GM23248 (cell line): ENCODE measurements at regions not wholly inside any gene's neighbourhood (a gene's known extent, or its start where the extent isn't known, plus 50 kb on each side); places are given as distances from the start of the nearest gene placed in this dataset.

Source experiments
- DNase-seq: peaks from one replicate; pipeline ENCODE4 v3.0.0-alpha.2; 2015
- H2AFZ ChIP-seq: fragments of 200-600 bp; sonication (generic); 2 replicates; pipeline ENCODE4 v1.6.1; 2016; ENCODE audit warnings: antibody characterized with exemption
- H3F3A ChIP-seq: fragments of 200-600 bp; sonication (generic); 2 replicates; pipeline ENCODE4 v1.6.1; 2016; ENCODE audit warnings: mild to moderate bottlenecking, antibody characterized with exemption, mixed run types; ENCODE audit not compliant: insufficient read depth
- H3K27ac ChIP-seq: fragments of 200-600 bp; sonication (generic); 2 replicates; pipeline ENCODE4 v1.5.1; 2016; ENCODE audit warnings: mild to moderate bottlenecking
- H3K27me3 ChIP-seq: fragments of 200-600 bp; sonication (generic); replicated peaks from 2 replicates; pipeline ENCODE4 v1.6.1; 2016; ENCODE audit warnings: mild to moderate bottlenecking; ENCODE audit not compliant: insufficient read depth
- H3K36me3 ChIP-seq: fragments of 200-600 bp; sonication (generic); 2 replicates; pipeline ENCODE4 v1.6.1; 2016; ENCODE audit warnings: low read depth, mild to moderate bottlenecking
- H3K4me1 ChIP-seq: fragments of 200-600 bp; sonication (generic); 2 replicates; pipeline ENCODE4 v1.6.1; 2016; ENCODE audit warnings: mild to moderate bottlenecking; ENCODE audit not compliant: insufficient read depth
- H3K4me2 ChIP-seq: fragments of 200-600 bp; sonication (generic); one replicate; pipeline ENCODE4 v1.6.1; 2016; ENCODE audit warnings: mild to moderate bottlenecking; ENCODE audit not compliant: unreplicated experiment
- H3K4me3 ChIP-seq: fragments of 200-600 bp; sonication (generic); 2 replicates; pipeline ENCODE4 v1.5.1; 2016; ENCODE audit warnings: mild to moderate bottlenecking
- H3K79me2 ChIP-seq: fragments of 200-600 bp; sonication (generic); 2 replicates; pipeline ENCODE4 v1.6.1; 2016; ENCODE audit warnings: mild to moderate bottlenecking; ENCODE audit not compliant: insufficient read depth
- H3K9ac ChIP-seq: fragments of 200-600 bp; sonication (generic); 2 replicates; pipeline ENCODE4 v1.6.1; 2016; ENCODE audit warnings: mild to moderate bottlenecking
- H3K9me2 ChIP-seq: fragments of 200-600 bp; sonication (generic); 2 replicates; pipeline ENCODE4 v1.6.1; 2016; ENCODE audit warnings: mixed run types, mild to moderate bottlenecking, moderate library complexity; ENCODE audit not compliant: insufficient read depth
- H3K9me3 ChIP-seq: fragments of 200-600 bp; sonication (generic); one replicate; pipeline ENCODE4 v1.6.1; 2017; ENCODE audit warnings: low read depth
- H4K20me1 ChIP-seq: fragments of 200-600 bp; sonication (generic); 2 replicates; pipeline ENCODE4 v1.6.0; 2016; ENCODE audit not compliant: insufficient read depth
- EZH2 ChIP-seq: fragments of 200-600 bp; sonication (generic); IDR thresholded peaks from 2 replicates; pipeline ENCODE4 v1.6.1; 2018; ENCODE audit warnings: antibody characterized with exemption, mild to moderate bottlenecking; ENCODE audit not compliant: insufficient read depth, poor library complexity, severe bottlenecking
- EZH2phosphoT487 ChIP-seq: fragments of 200-600 bp; sonication (generic); IDR thresholded peaks from 2 replicates; pipeline ENCODE4 v1.6.1; 2018; ENCODE audit warnings: antibody characterized with exemption, moderate library complexity, mild to moderate bottlenecking, low read depth; ENCODE audit not compliant: insufficient read depth
- WGBS, 2 experiments: methylation state at CpG; one replicate each; pipeline ENCODE4 v1.1.6; 2015 to 2017; ENCODE audit warnings: low lambda C conversion rate in 2 of 2, low coverage in 1 of 2; ENCODE audit errors: missing lambda C conversion rate in 2 of 2; 5-methylcytosine and 5-hydroxymethylcytosine counted together
- in situ Hi-C: fragments of 300-500 bp; cut with MboI; formaldehyde crosslinking; loops from 2 replicates; pipeline ENCODE4 v1.15.0; 2020

- Histone ChIP-seq H3K27me3 (no peaks in the 10 kb centered on the region; the same call in 1 of the 2 replicates), H3K9ac (no peak overlapping the region), H3K36me3 (no peaks in the 10 kb centered on the region), H3K4me2 (no peak overlapping the region), H3K79me2 (no peaks in the 10 kb centered on the region), H2AFZ (no peak overlapping the region), H4K20me1 (no peaks in the 10 kb centered on the region), H3K9me2 (no peaks in the 10 kb centered on the region), H3K4me1 (peaks cover 4% of the 10 kb centered on the region; the same call in 1 of the 2 replicates), H3K9me3 (no peaks in the 10 kb centered on the region), H3K27ac (no peak overlapping the region), H3K4me3 (no peak overlapping the region), H3F3A (no peaks in the 10 kb centered on the region; the same call in 1 of the 2 replicates)
- in situ Hi-C loops: no loop called here
- DNase-seq: no peak
- TF ChIP-seq EZH2phosphoT487: no peak
- TF ChIP-seq EZH2: no peak
- WGBS, 2 experiments: 35 to 42% methylated on average over 6 of the region's 6 CpGs
Observed at GRCh38 chr1:230504310-230504709, 78.2 kb upstream of the PGBD5 start.

DNA sequence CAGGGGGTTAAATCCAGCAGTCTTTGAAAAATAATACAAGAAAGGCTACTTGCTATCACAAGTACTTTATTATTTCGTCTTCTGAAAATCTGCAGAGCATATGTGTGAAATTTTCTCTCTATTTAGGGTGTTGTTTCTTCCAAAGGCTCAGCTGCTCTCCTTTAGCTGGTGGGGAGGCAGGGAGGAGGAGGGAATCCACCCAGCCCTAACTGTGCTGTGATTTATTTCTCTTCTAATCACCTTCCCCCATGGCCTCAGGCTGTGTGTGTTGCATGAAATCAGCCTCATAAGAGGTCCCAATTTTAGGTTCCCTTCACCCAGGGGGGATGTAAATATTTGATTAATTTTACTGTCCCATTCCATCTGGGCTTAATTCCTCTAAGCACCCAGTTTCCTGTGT lies 77.6 kb upstream of the PGBD5 start:
- no peak overlapping the region for H3K4me3 ChIP-seq
- no peaks in the 10 kb centered on the region; the same call in 1 of the 2 replicates for H3K27me3 ChIP-seq
- H3K36me3 ChIP-seq: no peaks in the 10 kb centered on the region
- no peak for TF ChIP-seq EZH2
- TF ChIP-seq EZH2phosphoT487: no peak
- no peaks in the 10 kb centered on the region for H3K79me2 ChIP-seq
- no peaks in the 10 kb centered on the region for H3K9me3 ChIP-seq
- H2AFZ ChIP-seq: no peak overlapping the region
- peaks cover 4% of the 10 kb centered on the region; the same call in 1 of the 2 replicates for H3K4me1 ChIP-seq
- 5 to 11% methylated on average over 1 of the region's 1 CpG for WGBS, 2 experiments
- DNase-seq: no peak
- H3K9me2 ChIP-seq: no peaks in the 10 kb centered on the region
- no peak overlapping the region for H3K27ac ChIP-seq
- in situ Hi-C loops: no loop called here
- H3K4me2 ChIP-seq: no peak overlapping the region
- H4K20me1 ChIP-seq: no peaks in the 10 kb centered on the region
- no peaks in the 10 kb centered on the region; the same call in 1 of the 2 replicates for H3F3A ChIP-seq
- H3K9ac ChIP-seq: no peak overlapping the region

- Histone ChIP-seq H4K20me1 (no peaks in the 10 kb centered on the region), H3K9ac (no peak overlapping the region), H3F3A (no peaks in the 10 kb centered on the region), H3K9me3 (no peaks in the 10 kb centered on the region), H3K36me3 (no peaks in the 10 kb centered on the region), H3K27ac (no peak overlapping the region), H3K4me2 (no peak overlapping the region), H2AFZ (no peak overlapping the region), H3K27me3 (no peaks in the 10 kb centered on the region; the same call in 1 of the 2 replicates), H3K79me2 (no peaks in the 10 kb centered on the region), H3K4me1 (peaks cover 4% of the 10 kb centered on the region; the same call in 1 of the 2 replicates), H3K4me3 (no peak overlapping the region), H3K9me2 (no peaks in the 10 kb centered on the region)
- WGBS, 2 experiments: 31 to 49% methylated on average over 2 of the region's 2 CpGs
- in situ Hi-C loops: no loop called here
- no peak for TF ChIP-seq EZH2
- DNase-seq: no peak
Observed at GRCh38 chr1:230502996-230503395, 76.9 kb upstream of the PGBD5 start.

- no peak overlapping the region for H3K9ac ChIP-seq
- no peaks in the 10 kb centered on the region; the same call in 1 of the 2 replicates for H3K27me3 ChIP-seq
- H3K27ac ChIP-seq: no peak overlapping the region
- H2AFZ ChIP-seq: no peak overlapping the region
- no peaks in the 10 kb centered on the region for H3K79me2 ChIP-seq
- TF ChIP-seq EZH2 (no peak), EZH2phosphoT487 (no peak)
- H3K36me3 ChIP-seq: no peaks in the 10 kb centered on the region
- H3K4me3 ChIP-seq: no peak overlapping the region
- 42% methylated on average over 4 of the region's 4 CpGs for WGBS, 2 experiments
- no peaks in the 10 kb centered on the region for H3K9me3 ChIP-seq
- H3F3A ChIP-seq: no peaks in the 10 kb centered on the region
- peaks cover 2% of the 10 kb centered on the region; the same call in 1 of the 2 replicates for H3K4me1 ChIP-seq
- H4K20me1 ChIP-seq: no peaks in the 10 kb centered on the region
- H3K4me2 ChIP-seq: no peak overlapping the region
- no peak for DNase-seq
- in situ Hi-C loops: no loop called here
- H3K9me2 ChIP-seq: no peaks in the 10 kb centered on the region
Observed at GRCh38 chr1:230502306-230502705, 76.2 kb upstream of the PGBD5 start.

DNA sequence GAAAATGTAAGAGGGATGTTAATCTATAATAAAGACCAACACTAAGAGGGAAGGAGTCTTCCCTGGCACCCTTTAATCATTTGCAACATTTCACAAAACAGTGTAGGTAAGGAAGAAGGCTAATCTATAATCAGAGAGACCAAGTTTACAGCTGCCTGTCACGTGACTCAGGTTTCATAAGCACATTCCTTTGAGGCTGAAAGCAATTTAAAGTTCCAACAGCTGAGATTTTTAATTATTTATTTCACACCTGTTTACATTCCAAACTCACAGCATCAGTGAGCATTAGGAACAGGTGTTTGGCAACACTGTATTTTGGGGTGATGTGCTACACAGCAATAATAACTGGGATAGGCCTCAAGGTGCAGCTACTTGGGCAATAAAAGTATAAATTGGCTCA lies 75.7 kb upstream of the PGBD5 start:
- Histone ChIP-seq H3K79me2 (no peaks in the 10 kb centered on the region), H3K36me3 (no peaks in the 10 kb centered on the region), H3K9me2 (no peaks in the 10 kb centered on the region), H3K27ac (no peak overlapping the region), H3K4me2 (no peak overlapping the region), H3K4me3 (no peak overlapping the region), H3K9me3 (no peaks in the 10 kb centered on the region), H3K27me3 (no peaks in the 10 kb centered on the region; the same call in 1 of the 2 replicates), H3F3A (no peaks in the 10 kb centered on the region), H2AFZ (no peak overlapping the region), H4K20me1 (no peaks in the 10 kb centered on the region), H3K9ac (no peak overlapping the region), H3K4me1 (no peaks in the 10 kb centered on the region)
- TF ChIP-seq EZH2phosphoT487 (no peak), EZH2 (no peak)
- no peak for DNase-seq
- in situ Hi-C loops: no loop called here
- WGBS, 2 experiments: 24 to 50% methylated on average over 1 of the region's 1 CpG
